B cell (primary cell): ENCODE measurements at regions not wholly inside any gene's neighbourhood (a gene's known extent, or its start where the extent isn't known, plus 50 kb on each side); places are given as distances from the start of the nearest gene placed in this dataset.

Source experiments
- ATAC-seq: fragments of 200-7000 bp; cut with Tn5 transposase; one replicate; pipeline ENCODE4 v1.10.0; 2021; ENCODE audit warnings: low read depth, mild to moderate bottlenecking, moderate number of reproducible peaks, moderate library complexity
- CTCF ChIA-PET: fragments of 350-600 bp; sonication (Branson Sonifier 250); formaldehyde crosslinking; loops from one replicate; lab custom pipeline; 2021; ENCODE audit warnings: antibody characterized with exemption, inconsistent platforms; lab: Charles Lee
- POLR2A ChIA-PET: fragments of 350-600 bp; sonication (Branson Sonifier 250); formaldehyde crosslinking; loops from one replicate; lab custom pipeline; 2021; ENCODE audit warnings: antibody characterized with exemption; lab: Charles Lee
- DNase-seq: peaks from one replicate; pipeline ENCODE4 v3.0.0; 2013
- H2AFZ ChIP-seq: 2 replicates; pipeline ENCODE4 v1.6.1; 2012; ENCODE audit warnings: mild to moderate bottlenecking, low read depth, low read length; ENCODE audit not compliant: insufficient read depth, poor library complexity, severe bottlenecking
- H3K27ac ChIP-seq, 2 donors: 1 replicate in 1 of 2; 2 replicates in 1 of 2; pipeline ENCODE4 v1.5.1; 2012 to 2013; ENCODE audit warnings: low read length in 2 of 2, mild to moderate bottlenecking in 2 of 2, moderate library complexity in 1 of 2
- H3K27me3 ChIP-seq, 4 experiments: fragments of 200-600 bp in 1 of 4; sonication (generic) in 1 of 4; replicated peaks in 1 of 4; 1 replicate in 2 of 4; 2 replicates in 2 of 4; pipeline versions ENCODE4 v1.6.1 to v1.7.0; 2013 to 2016; ENCODE audit warnings: low read length in 3 of 4, mild to moderate bottlenecking in 2 of 4, mixed read lengths in 1 of 4, moderate library complexity in 1 of 4; ENCODE audit not compliant: insufficient read depth in 4 of 4, control insufficient read depth in 3 of 4; ENCODE audit errors: control extremely low read depth in 1 of 4
- H3K36me3 ChIP-seq, 2 experiments: replicated peaks in 1 of 2; 1 replicate in 1 of 2; 2 replicates in 1 of 2; pipeline versions ENCODE4 v1.6.1 to v1.7.1; 2013; ENCODE audit warnings: low read length in 1 of 2; ENCODE audit not compliant: insufficient read depth in 2 of 2, control insufficient read depth in 1 of 2; ENCODE audit errors: control extremely low read depth in 1 of 2, extremely low read depth in 1 of 2
- H3K4me1 ChIP-seq, 2 donors: fragments of 200-600 bp in 1 of 2; sonication (generic) in 1 of 2; 1 replicate in 1 of 2; 2 replicates in 1 of 2; pipeline versions ENCODE4 v1.5.1 to v1.6.1; 2013 to 2017; ENCODE audit warnings: low read length in 2 of 2; ENCODE audit not compliant: control insufficient read depth in 2 of 2, insufficient read depth in 2 of 2
- H3K4me2 ChIP-seq: replicated peaks from 2 replicates; pipeline ENCODE3; 2012; ENCODE audit warnings: mild to moderate bottlenecking, low read depth, low read length; ENCODE audit not compliant: poor library complexity, severe bottlenecking
- H3K4me3 ChIP-seq, 5 experiments: fragments of 200-600 bp in 1 of 5; sonication (generic) in 1 of 5; 1 replicate in 3 of 5; 2 replicates in 2 of 5; pipeline versions ENCODE4 v1.5.1 to v1.7.0; 2011 to 2016; ENCODE audit warnings: low read length in 4 of 5, mild to moderate bottlenecking in 4 of 5, low read depth in 2 of 5, control low read depth in 1 of 5, moderate library complexity in 1 of 5; ENCODE audit not compliant: insufficient read depth in 1 of 5; ENCODE audit errors: control extremely low read depth in 1 of 5, extremely low read depth in 1 of 5
- H3K79me2 ChIP-seq: fragments of 200-600 bp; sonication (generic); one replicate; pipeline ENCODE4 v1.6.0; 2016; ENCODE audit warnings: low read length; ENCODE audit not compliant: control insufficient read depth, insufficient read depth
- H3K9ac ChIP-seq: fragments of 200-600 bp; sonication (generic); 2 replicates; pipeline ENCODE4 v1.6.1; 2017; ENCODE audit warnings: mild to moderate bottlenecking, low read length, moderate library complexity
- H3K9me3 ChIP-seq, 3 donors: one replicate each; pipeline versions ENCODE4 v1.6.1 to v1.7.1; 2013; ENCODE audit warnings: low read length in 2 of 3; ENCODE audit not compliant: control insufficient read depth in 2 of 3, insufficient read depth in 1 of 3; ENCODE audit errors: control extremely low read depth in 1 of 3
- H4K20me1 ChIP-seq: 2 replicates; pipeline ENCODE4 v1.6.0; 2012; ENCODE audit warnings: mild to moderate bottlenecking, low read length; ENCODE audit not compliant: insufficient read depth, control insufficient read depth, poor library complexity, severe bottlenecking
- H3K27ac Mint-ChIP-seq: one replicate; pipeline ENCODE4 v1.8.0; 2021; ENCODE audit warnings: mixed read lengths
- H3K27me3 Mint-ChIP-seq: one replicate; pipeline ENCODE4 v1.8.0; 2021; ENCODE audit warnings: mixed read lengths
- H3K4me1 Mint-ChIP-seq: one replicate; pipeline ENCODE4 v1.8.0; 2021; ENCODE audit warnings: mixed read lengths
- H3K4me3 Mint-ChIP-seq: one replicate; pipeline ENCODE4 v1.8.0; 2021; ENCODE audit warnings: mixed read lengths
- H3K9me3 Mint-ChIP-seq: one replicate; pipeline ENCODE4 v1.8.0; 2022; ENCODE audit warnings: mixed read lengths; ENCODE audit not compliant: insufficient read depth
- EZH2 ChIP-seq: IDR thresholded peaks from 2 replicates; pipeline ENCODE4 v1.6.1; 2012; ENCODE audit warnings: borderline replicate concordance, low read depth, mild to moderate bottlenecking, moderate library complexity, low read length; ENCODE audit not compliant: insufficient read depth, poor library complexity, severe bottlenecking
- WGBS: methylation state at CpG from one replicate; pipeline ENCODE4 v1.1.5; 2013; ENCODE audit warnings: missing lambda C conversion rate; ENCODE audit not compliant: insufficient coverage; 5-methylcytosine and 5-hydroxymethylcytosine counted together
- intact Hi-C: fragments of 100-400 bp; cut with micrococcal nuclease; formaldehyde crosslinking; loops from one replicate; pipeline ENCODE4 v1.10.0; 2022
- TF ChIP-seq, protein P1 (sequence below): fragments of 200-600 bp; IDR thresholded peaks from one replicate; pipeline ENCODE4 v1.8.0; 2022; ENCODE audit warnings: antibody characterized with exemption, mild to moderate bottlenecking

DNA sequence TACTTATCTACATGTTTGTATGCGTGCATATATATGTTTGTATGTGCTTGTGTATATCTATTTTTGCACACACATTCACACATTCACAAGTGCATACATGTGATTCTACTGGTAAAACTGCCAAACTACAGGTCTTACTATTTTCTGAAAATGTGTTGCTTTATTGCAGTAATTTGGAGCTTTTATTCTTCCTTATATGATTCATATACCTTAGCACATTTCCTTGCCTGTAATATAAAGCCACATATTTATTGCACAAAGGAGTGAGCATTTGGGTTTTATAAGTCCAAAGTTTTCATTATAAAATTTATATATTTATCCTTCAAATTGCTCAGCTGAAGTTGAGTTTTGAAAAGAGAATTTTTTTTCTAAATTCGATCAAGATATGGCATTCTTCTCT is 1120.4 kb upstream of the PCDH9 start:
- CTCF ChIA-PET: no interaction called here

DNA sequence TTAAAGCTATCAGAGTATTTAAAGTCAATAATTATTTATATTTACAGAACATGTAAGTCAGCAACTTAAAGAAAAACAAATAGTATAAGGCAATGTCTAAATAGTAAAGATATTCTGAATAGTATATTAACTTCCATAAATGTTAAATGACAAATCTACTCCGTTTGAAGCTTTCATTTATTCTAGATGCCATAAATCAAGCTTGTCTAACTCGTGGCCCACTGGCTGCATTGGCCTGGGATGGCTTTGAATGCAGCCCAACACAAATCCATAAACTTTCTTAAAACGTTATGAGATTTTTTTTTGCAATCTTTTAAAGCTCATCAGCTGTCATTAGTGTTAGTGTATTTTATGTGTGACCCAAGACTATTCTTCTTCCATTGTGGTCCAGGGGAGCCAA is 1117.1 kb upstream of the PCDH9 start:
- Histone ChIP-seq H3K36me3 (no peaks in the 10 kb centered on the region), H3K9me3 (peaks cover 0 to 7% (median 0%) of the 10 kb centered on the region in 3 donors), H3K79me2 (no peaks in the 10 kb centered on the region), H4K20me1 (no peaks in the 10 kb centered on the region), H3K27me3 (no peaks in the 10 kb centered on the region), H2AFZ (no peak overlapping the region), H3K4me2 (no peak overlapping the region), H3K27ac (no peak overlapping the region), H3K9ac (no peak overlapping the region), H3K4me1 (no peaks in the 10 kb centered on the region), H3K4me3 (no peak overlapping the region)
- CTCF ChIA-PET: no interaction called here
- intact Hi-C loops: no loop called here
- POLR2A ChIA-PET: no interaction called here
- DNase-seq (no peak), ATAC-seq (no peak)
- H3K9me3 Mint-ChIP-seq: peaks cover 3% of the 10 kb centered on the region
- no peaks in the 10 kb centered on the region for H3K27me3 Mint-ChIP-seq
- no peaks in the 10 kb centered on the region for H3K4me1 Mint-ChIP-seq
- WGBS: 73% methylated on average over 2 of the region's 3 CpGs
- H3K27ac Mint-ChIP-seq: no peak overlapping the region
- H3K4me3 Mint-ChIP-seq: no peak overlapping the region
- no peak for TF ChIP-seq EZH2
- TF ChIP-seq, protein P1, sequence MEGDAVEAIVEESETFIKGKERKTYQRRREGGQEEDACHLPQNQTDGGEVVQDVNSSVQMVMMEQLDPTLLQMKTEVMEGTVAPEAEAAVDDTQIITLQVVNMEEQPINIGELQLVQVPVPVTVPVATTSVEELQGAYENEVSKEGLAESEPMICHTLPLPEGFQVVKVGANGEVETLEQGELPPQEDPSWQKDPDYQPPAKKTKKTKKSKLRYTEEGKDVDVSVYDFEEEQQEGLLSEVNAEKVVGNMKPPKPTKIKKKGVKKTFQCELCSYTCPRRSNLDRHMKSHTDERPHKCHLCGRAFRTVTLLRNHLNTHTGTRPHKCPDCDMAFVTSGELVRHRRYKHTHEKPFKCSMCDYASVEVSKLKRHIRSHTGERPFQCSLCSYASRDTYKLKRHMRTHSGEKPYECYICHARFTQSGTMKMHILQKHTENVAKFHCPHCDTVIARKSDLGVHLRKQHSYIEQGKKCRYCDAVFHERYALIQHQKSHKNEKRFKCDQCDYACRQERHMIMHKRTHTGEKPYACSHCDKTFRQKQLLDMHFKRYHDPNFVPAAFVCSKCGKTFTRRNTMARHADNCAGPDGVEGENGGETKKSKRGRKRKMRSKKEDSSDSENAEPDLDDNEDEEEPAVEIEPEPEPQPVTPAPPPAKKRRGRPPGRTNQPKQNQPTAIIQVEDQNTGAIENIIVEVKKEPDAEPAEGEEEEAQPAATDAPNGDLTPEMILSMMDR: no peak

More for the DNA sequence above, 1120.4 kb upstream of the PCDH9 start:
- DNase-seq (no peak), ATAC-seq (no peak)
- Histone ChIP-seq H3K4me2 (no peak overlapping the region), H3K9ac (no peak overlapping the region), H3K9me3 (no peaks in the 10 kb centered on the region), H3K79me2 (no peaks in the 10 kb centered on the region), H3K36me3 (no peaks in the 10 kb centered on the region), H4K20me1 (no peaks in the 10 kb centered on the region), H3K4me1 (no peaks in the 10 kb centered on the region), H3K27ac (no peak overlapping the region), H3K27me3 (no peaks in the 10 kb centered on the region), H2AFZ (no peak overlapping the region), H3K4me3 (no peak overlapping the region)
- intact Hi-C loops: no loop called here
- WGBS: no CpG with 5 or more reads among the region's 2 CpGs
- POLR2A ChIA-PET: no interaction called here
- TF ChIP-seq, protein P1: no peak
- no peak for TF ChIP-seq EZH2
- Mint-ChIP-seq H3K4me1 (no peaks in the 10 kb centered on the region), H3K27me3 (no peaks in the 10 kb centered on the region), H3K4me3 (no peak overlapping the region), H3K9me3 (no peaks in the 10 kb centered on the region), H3K27ac (no peak overlapping the region)
